H9 (cell line): ENCODE measurements at regions not wholly inside any gene's neighbourhood (a gene's known extent, or its start where the extent isn't known, plus 50 kb on each side); places are given as distances from the start of the nearest gene placed in this dataset.

Source experiments
- DNase-seq: peaks from one replicate; pipeline ENCODE4 v3.0.0-alpha.2; 2017
- H2AFZ ChIP-seq: one replicate; pipeline ENCODE4 v1.6.1; 2013; ENCODE audit warnings: mild to moderate bottlenecking, low read length, control low read depth, moderate library complexity
- H2AK5ac ChIP-seq: 2 replicates; pipeline ENCODE4 v1.6.1; 2013; ENCODE audit warnings: low read length, control low read depth, mixed read lengths; ENCODE audit not compliant: insufficient read length
- H2BK120ac ChIP-seq: one replicate; pipeline ENCODE4 v1.6.1; 2013; ENCODE audit warnings: low read depth, mild to moderate bottlenecking, low read length, control low read depth, inconsistent platforms; ENCODE audit not compliant: poor library complexity, severe bottlenecking
- H2BK12ac ChIP-seq: 2 replicates; pipeline ENCODE4 v1.6.1; 2013; ENCODE audit warnings: low read length, control low read depth, mixed read lengths, low read depth; ENCODE audit not compliant: insufficient read length
- H2BK15ac ChIP-seq: 2 replicates; pipeline ENCODE4 v1.6.1; 2013; ENCODE audit warnings: low read depth, low read length, control low read depth
- H2BK20ac ChIP-seq: one replicate; pipeline ENCODE4 v1.6.1; 2013; ENCODE audit warnings: low read depth, mild to moderate bottlenecking, low read length, control low read depth, inconsistent platforms; ENCODE audit not compliant: poor library complexity, severe bottlenecking
- H2BK5ac ChIP-seq: 2 replicates; pipeline ENCODE4 v1.6.1; 2013; ENCODE audit warnings: low read length, control low read depth, mixed read lengths; ENCODE audit not compliant: insufficient read length
- H3K14ac ChIP-seq: 2 replicates; pipeline ENCODE4 v1.6.1; 2013; ENCODE audit warnings: low read length, control low read depth; ENCODE audit not compliant: insufficient read depth
- H3K18ac ChIP-seq: 2 replicates; pipeline ENCODE4 v1.6.1; 2013; ENCODE audit warnings: low read depth, mild to moderate bottlenecking, mixed read lengths, low read length, control low read depth; ENCODE audit not compliant: insufficient read length
- H3K23ac ChIP-seq: 2 replicates; pipeline ENCODE4 v1.6.1; 2013; ENCODE audit warnings: low read length, control low read depth, mixed read lengths, low read depth; ENCODE audit not compliant: insufficient read length
- H3K23me2 ChIP-seq: 2 replicates; pipeline ENCODE4 v1.6.1; 2013; ENCODE audit warnings: low read depth, mild to moderate bottlenecking, mixed read lengths, low read length, control low read depth; ENCODE audit not compliant: insufficient read length, poor library complexity, severe bottlenecking
- H3K27ac ChIP-seq: 2 replicates; pipeline ENCODE4 v1.5.1; 2013; ENCODE audit warnings: low read length, control low read depth, mixed read lengths, low read depth; ENCODE audit not compliant: insufficient read length
- H3K27me3 ChIP-seq: 2 replicates; pipeline ENCODE4 v1.6.1; 2013; ENCODE audit warnings: low read length, control low read depth, inconsistent platforms; ENCODE audit not compliant: insufficient read depth
- H3K4ac ChIP-seq: 2 replicates; pipeline ENCODE4 v1.6.1; 2013; ENCODE audit warnings: low read depth, mild to moderate bottlenecking, control low read depth, inconsistent platforms, low read length, moderate library complexity
- H3K4me1 ChIP-seq: 2 replicates; pipeline ENCODE4 v1.6.1; 2013; ENCODE audit warnings: low read length, control low read depth, inconsistent platforms; ENCODE audit not compliant: insufficient read depth
- H3K4me2 ChIP-seq: 2 replicates; pipeline ENCODE4 v1.6.1; 2013; ENCODE audit warnings: low read length, control low read depth, mixed read lengths; ENCODE audit not compliant: insufficient read length, insufficient read depth
- H3K56ac ChIP-seq: 2 replicates; pipeline ENCODE4 v1.6.1; 2013; ENCODE audit warnings: low read depth, mild to moderate bottlenecking, mixed read lengths, low read length, control low read depth; ENCODE audit not compliant: insufficient read length
- H3K79me1 ChIP-seq: 2 replicates; pipeline ENCODE4 v1.6.1; 2013; ENCODE audit warnings: low read depth, mild to moderate bottlenecking, moderate library complexity, low read length, control low read depth, inconsistent platforms; ENCODE audit not compliant: insufficient read depth, poor library complexity, severe bottlenecking
- H3K79me2 ChIP-seq: 2 replicates; pipeline ENCODE4 v1.6.1; 2013; ENCODE audit warnings: low read length, control low read depth, inconsistent platforms; ENCODE audit not compliant: insufficient read depth
- H3K9ac ChIP-seq: 2 replicates; pipeline ENCODE4 v1.6.1; 2013; ENCODE audit warnings: low read length, control low read depth, mixed read lengths; ENCODE audit not compliant: insufficient read length; ENCODE audit errors: extremely low read depth
- H3K9me3 ChIP-seq: one replicate; pipeline ENCODE4 v1.6.1; 2013; ENCODE audit warnings: low read depth, low read length, inconsistent platforms; ENCODE audit not compliant: control insufficient read depth
- H3T11ph ChIP-seq: one replicate; pipeline ENCODE4 v1.6.1; 2013; ENCODE audit warnings: mild to moderate bottlenecking, low read length, control low read depth, inconsistent platforms
- H4K20me1 ChIP-seq: one replicate; pipeline ENCODE4 v1.6.1; 2013; ENCODE audit not compliant: control insufficient read depth, insufficient read length, insufficient read depth
- H4K5ac ChIP-seq: 2 replicates; pipeline ENCODE4 v1.6.1; 2013; ENCODE audit warnings: low read depth, mild to moderate bottlenecking, mixed read lengths, low read length, control low read depth; ENCODE audit not compliant: insufficient read length
- H4K8ac ChIP-seq: replicated peaks from 2 replicates; pipeline ENCODE4 v1.6.1; 2013; ENCODE audit warnings: low read length, control low read depth, mixed read lengths, low read depth; ENCODE audit not compliant: insufficient read length
- H4K91ac ChIP-seq: 2 replicates; pipeline ENCODE4 v1.6.1; 2013; ENCODE audit warnings: low read depth, mild to moderate bottlenecking, moderate library complexity, mixed read lengths, low read length, control low read depth; ENCODE audit not compliant: insufficient read length
- H3K27ac Mint-ChIP-seq, 3 experiments: 2 replicates in 2 of 3; 3 replicates in 1 of 3; pipeline ENCODE4 v1.8.0; 2020 to 2021; ENCODE audit warnings: mixed read lengths in 3 of 3, mild to moderate bottlenecking in 1 of 3, moderate library complexity in 1 of 3
- H3K27me3 Mint-ChIP-seq: 2 replicates; pipeline ENCODE4 v1.8.0; 2021; ENCODE audit warnings: low read depth, mild to moderate bottlenecking, moderate library complexity, mixed read lengths
- H3K36me3 Mint-ChIP-seq, 3 experiments: 2 replicates in 2 of 3; 3 replicates in 1 of 3; pipeline ENCODE4 v1.8.0; 2020 to 2021; ENCODE audit warnings: low read depth in 3 of 3, mixed read lengths in 3 of 3; ENCODE audit not compliant: insufficient read depth in 1 of 3
- H3K4me1 Mint-ChIP-seq, 2 experiments: 2 replicates each; pipeline ENCODE4 v1.8.0; 2020; ENCODE audit warnings: mixed read lengths in 2 of 2
- H3K4me3 Mint-ChIP-seq, 2 experiments: 2 replicates in 1 of 2; 3 replicates in 1 of 2; pipeline ENCODE4 v1.8.0; 2020 to 2021; ENCODE audit warnings: mild to moderate bottlenecking in 2 of 2, mixed read lengths in 2 of 2, moderate library complexity in 1 of 2
- H3K9me3 Mint-ChIP-seq, 2 experiments: 2 replicates in 1 of 2; 3 replicates in 1 of 2; pipeline ENCODE4 v1.8.0; 2020; ENCODE audit warnings: mild to moderate bottlenecking in 2 of 2, mixed read lengths in 2 of 2, moderate library complexity in 1 of 2
- CTCF ChIP-seq: fragments of 200-600 bp; sonication (generic); conservative IDR thresholded peaks from 3 replicates; pipeline ENCODE4 v1.8.0; 2021; ENCODE audit warnings: antibody characterized with exemption, mild to moderate bottlenecking
- WGBS: extraction: QIAGEN DNeasy Blood & Tissue Kit; methylation state at CpG from one replicate; pipeline ENCODE4 v1.1.7; 2013; ENCODE audit warnings: missing lambda C conversion rate, low lambda C conversion rate, mixed read lengths; ENCODE audit not compliant: insufficient read length; ENCODE audit errors: extremely low coverage; 5-methylcytosine and 5-hydroxymethylcytosine counted together

GRCh38 chr16:82319038-82319437 lies 149.0 kb upstream of the MPHOSPH6 start:
- Histone ChIP-seq H3K56ac (no peak overlapping the region), H3K23ac (no peak overlapping the region)
- no CpG with 5 or more reads among the region's 1 CpG for WGBS

More at GRCh38 chr16:82319038-82319437, 149.0 kb upstream of the MPHOSPH6 start:
- Histone ChIP-seq H3K9ac (no peak overlapping the region), H3K4ac (no peak overlapping the region), H2BK120ac (no peak overlapping the region), H3K79me2 (no peaks in the 10 kb centered on the region), H3K14ac (no peak overlapping the region), H3K27ac (no peak overlapping the region), H2BK12ac (no peak overlapping the region), H4K5ac (no peak overlapping the region), H3K9me3 (no peaks in the 10 kb centered on the region), H4K91ac (no peak overlapping the region), H3K23me2 (no peaks in the 10 kb centered on the region), H2AFZ (no peak overlapping the region), H3K4me1 (no peaks in the 10 kb centered on the region), H3K27me3 (no peaks in the 10 kb centered on the region), H3K18ac (no peak overlapping the region), H2BK20ac (no peak overlapping the region), H4K20me1 (no peaks in the 10 kb centered on the region), H4K8ac (no peak overlapping the region), H3K4me2 (no peak overlapping the region), H3T11ph (no peak overlapping the region), H2AK5ac (no peak overlapping the region), H2BK15ac (no peak overlapping the region), H2BK5ac (no peak overlapping the region), H3K79me1 (no peaks in the 10 kb centered on the region)
- Mint-ChIP-seq H3K27ac (no peak overlapping the region), H3K36me3 (peaks cover 3 to 4% (median 4%) of the 10 kb centered on the region in 3 experiments; a peak in 3 of 7 replicates), H3K4me1 (no peaks in the 10 kb centered on the region), H3K4me3 (no peak overlapping the region), H3K27me3 (no peaks in the 10 kb centered on the region), H3K9me3 (peaks cover 8 to 10% of the 10 kb centered on the region in 2 experiments)
- TF ChIP-seq CTCF, result no peak
- DNase-seq, result no peak
